ENCODE measurements at regions not wholly inside any gene's neighbourhood (a gene's known extent, or its start where the extent isn't known, plus 50 kb on each side); places are given as distances from the start of the nearest gene placed in this dataset.

DNA sequence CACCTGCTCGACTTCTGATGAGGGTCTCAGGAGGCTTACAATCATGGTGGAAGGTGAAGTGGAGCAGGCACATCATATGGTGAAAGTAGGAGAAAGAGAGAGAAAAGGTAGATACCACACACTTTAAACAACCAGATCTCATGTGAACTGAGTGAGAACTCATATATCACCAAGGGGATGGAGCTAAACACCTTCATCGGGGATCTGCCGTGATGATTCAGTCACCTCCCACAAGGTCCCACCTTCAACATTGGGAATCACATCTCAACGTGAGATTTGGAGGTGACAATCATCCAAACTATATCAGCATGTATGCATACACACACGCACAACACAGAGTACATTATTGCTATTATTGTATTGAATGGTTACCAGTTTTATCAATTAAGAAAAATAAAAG is 453.3 kb upstream of the NRSN1 start:
- Histone ChIP-seq H3K27ac (ENCODE audit: low read length) (no peak overlapping the region), H3K4me1 (ENCODE audit: insufficient read depth, low read length) (no peaks in the 10 kb centered on the region), H3K79me2 (ENCODE audit: insufficient read depth, low read length) (no peaks in the 10 kb centered on the region), H3K27me3 (ENCODE audit: insufficient read depth, low read length, poor library complexity) (no peaks in the 10 kb centered on the region), H3K9ac (ENCODE audit: low read depth, low read length) (no peak overlapping the region), H4K20me1 (ENCODE audit: insufficient read depth, low read length) (no peaks in the 10 kb centered on the region), H2AFZ (ENCODE audit: low read depth, low read length) (no peak overlapping the region), H3K4me2 (ENCODE audit: insufficient read depth, low read length) (no peak overlapping the region), H3K9me3 (ENCODE audit: insufficient read depth, low read length, severe bottlenecking) (peaks cover 2% of the 10 kb centered on the region), H3K36me3 (ENCODE audit: insufficient read depth, low read length) (no peaks in the 10 kb centered on the region), H3K4me3 (ENCODE audit: low read depth in 1 of 2, low read length in 2 of 2) (no peak overlapping the region)
- DNase-seq (no peak), ATAC-seq (ENCODE audit: insufficient read depth, low read depth) (no peak)
- TF ChIP-seq CTCF (IDR thresholded peaks at IDR 0.05; ENCODE audit: borderline replicate concordance, extremely low read depth, low read length, poor library complexity, severe bottlenecking): no peak
- TF ChIP-seq EZH2 (IDR thresholded peaks at IDR 0.05; ENCODE audit: borderline replicate concordance, low read depth, low read length, severe bottlenecking): no peak

GRCh38 chr6:23678626-23679025 is 447.4 kb upstream of the NRSN1 start:
- Histone ChIP-seq H3K4me2 (ENCODE audit: insufficient read depth, low read length) (no peak overlapping the region), H3K9ac (ENCODE audit: low read depth, low read length) (no peak overlapping the region), H3K4me3 (ENCODE audit: low read depth in 1 of 2, low read length in 2 of 2) (no peak overlapping the region), H4K20me1 (ENCODE audit: insufficient read depth, low read length) (no peaks in the 10 kb centered on the region), H3K79me2 (ENCODE audit: insufficient read depth, low read length) (no peaks in the 10 kb centered on the region), H3K4me1 (ENCODE audit: insufficient read depth, low read length) (no peaks in the 10 kb centered on the region), H3K27ac (ENCODE audit: low read length) (no peak overlapping the region), H2AFZ (ENCODE audit: low read depth, low read length) (no peak overlapping the region), H3K36me3 (ENCODE audit: insufficient read depth, low read length) (no peaks in the 10 kb centered on the region), H3K27me3 (ENCODE audit: insufficient read depth, low read length, poor library complexity) (no peaks in the 10 kb centered on the region), H3K9me3 (ENCODE audit: insufficient read depth, low read length, severe bottlenecking) (no peaks in the 10 kb centered on the region)
- ATAC-seq (ENCODE audit: insufficient read depth, low read depth) (no peak), DNase-seq (no peak)
- TF ChIP-seq CTCF (IDR thresholded peaks at IDR 0.05; ENCODE audit: borderline replicate concordance, extremely low read depth, low read length, poor library complexity, severe bottlenecking) (no peak), EZH2 (IDR thresholded peaks at IDR 0.05; ENCODE audit: borderline replicate concordance, low read depth, low read length, severe bottlenecking) (no peak)

DNA sequence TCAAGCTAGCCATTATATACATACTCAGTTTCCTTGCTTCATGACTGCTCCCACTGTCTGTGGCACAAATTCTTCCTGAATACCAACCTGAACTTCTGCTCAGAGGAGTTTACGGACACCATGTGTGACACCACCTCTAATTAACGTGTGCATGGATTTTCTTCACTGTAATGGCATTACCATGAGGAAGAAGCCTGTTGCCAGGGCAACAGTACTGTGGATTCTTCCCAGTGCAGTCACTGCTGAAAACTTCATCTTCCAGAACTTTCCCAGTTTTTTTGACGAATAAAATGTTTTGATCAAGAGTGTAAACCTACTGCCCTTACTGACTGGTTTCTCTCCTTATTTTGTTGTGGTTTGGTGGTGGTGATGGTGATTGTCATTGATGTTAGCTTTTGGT is 444.3 kb upstream of the NRSN1 start:
- no peaks in the 10 kb centered on the region for H4K20me1 ChIP-seq (ENCODE audit: insufficient read depth, low read length)
- H3K4me2 ChIP-seq (ENCODE audit: insufficient read depth, low read length): no peak overlapping the region
- no peak overlapping the region for H3K4me3 ChIP-seq (ENCODE audit: low read depth in 1 of 2, low read length in 2 of 2)
- DNase-seq (no peak), ATAC-seq (ENCODE audit: insufficient read depth, low read depth) (no peak)
- no peaks in the 10 kb centered on the region for H3K4me1 ChIP-seq (ENCODE audit: insufficient read depth, low read length)
- H2AFZ ChIP-seq (ENCODE audit: low read depth, low read length): no peak overlapping the region
- H3K27me3 ChIP-seq (ENCODE audit: insufficient read depth, low read length, poor library complexity): no peaks in the 10 kb centered on the region
- no peak for TF ChIP-seq EZH2 (IDR thresholded peaks at IDR 0.05; ENCODE audit: borderline replicate concordance, low read depth, low read length, severe bottlenecking)
- no peaks in the 10 kb centered on the region for H3K36me3 ChIP-seq (ENCODE audit: insufficient read depth, low read length)
- H3K27ac ChIP-seq (ENCODE audit: low read length): no peak overlapping the region
- H3K79me2 ChIP-seq (ENCODE audit: insufficient read depth, low read length): no peaks in the 10 kb centered on the region
- no peaks in the 10 kb centered on the region for H3K9me3 ChIP-seq (ENCODE audit: insufficient read depth, low read length, severe bottlenecking)
- no peak overlapping the region for H3K9ac ChIP-seq (ENCODE audit: low read depth, low read length)

DNA sequence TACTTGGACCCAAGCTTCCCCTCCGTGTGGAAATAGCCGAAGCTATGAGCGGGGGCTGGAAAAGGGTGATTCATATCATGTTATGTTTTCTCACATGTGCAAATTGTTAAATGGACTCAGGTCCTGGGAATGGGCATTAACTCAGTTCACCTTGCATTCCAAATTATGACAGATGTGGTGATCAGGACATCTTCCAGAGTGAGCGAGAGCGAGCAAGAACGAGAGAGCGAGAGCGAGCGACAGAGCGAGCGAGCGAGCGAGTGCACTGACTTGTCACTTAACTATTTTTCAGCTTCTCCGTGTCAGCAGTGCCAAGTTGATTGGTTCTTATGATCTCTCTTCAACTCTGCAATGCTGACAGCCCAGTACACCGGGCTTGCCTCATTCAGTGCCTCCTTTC is 437.4 kb upstream of the NRSN1 start:
- Histone ChIP-seq H4K20me1 (ENCODE audit: insufficient read depth, low read length) (no peaks in the 10 kb centered on the region), H3K4me3 (ENCODE audit: low read depth in 1 of 2, low read length in 2 of 2) (no peak overlapping the region), H3K27me3 (ENCODE audit: insufficient read depth, low read length, poor library complexity) (no peaks in the 10 kb centered on the region), H2AFZ (ENCODE audit: low read depth, low read length) (no peak overlapping the region), H3K9me3 (ENCODE audit: insufficient read depth, low read length, severe bottlenecking) (no peaks in the 10 kb centered on the region), H3K9ac (ENCODE audit: low read depth, low read length) (no peak overlapping the region), H3K4me1 (ENCODE audit: insufficient read depth, low read length) (no peaks in the 10 kb centered on the region), H3K4me2 (ENCODE audit: insufficient read depth, low read length) (no peak overlapping the region), H3K79me2 (ENCODE audit: insufficient read depth, low read length) (no peaks in the 10 kb centered on the region), H3K36me3 (ENCODE audit: insufficient read depth, low read length) (no peaks in the 10 kb centered on the region), H3K27ac (ENCODE audit: low read length) (no peak overlapping the region)
- ATAC-seq (ENCODE audit: insufficient read depth, low read depth) (no peak), DNase-seq (no peak)
- TF ChIP-seq EZH2 (IDR thresholded peaks at IDR 0.05; ENCODE audit: borderline replicate concordance, low read depth, low read length, severe bottlenecking): no peak
- TF ChIP-seq CTCF (IDR thresholded peaks at IDR 0.05; ENCODE audit: borderline replicate concordance, extremely low read depth, low read length, poor library complexity, severe bottlenecking): no peak

Measured in DND-41 (cell line).